Pancreas (tissue), 10 donors: ENCODE measurements at regions not wholly inside any gene's neighbourhood (a gene's known extent, or its start where the extent isn't known, plus 50 kb on each side); places are given as distances from the start of the nearest gene placed in this dataset.

ENCODE experiments used
- ATAC-seq, 4 donors: fragments of 200-7000 bp; cut with Tn5 transposase; one replicate each; pipeline versions ENCODE4 v1.8.0 to v1.9.1; 2020; ENCODE audit warnings: mild to moderate bottlenecking in 4 of 4, moderate library complexity in 4 of 4
- DNase-seq, 6 donors: peaks; one replicate each; pipeline ENCODE4 v3.0.0-alpha.2; 2020
- FAIRE-seq: peaks from 2 replicates; lab custom pipeline; 2012; peaks lifted over from hg19 to GRCh38; lab: Jason Lieb, UNC
- H3K27ac ChIP-seq, 4 donors: fragments of 200-600 bp; sonication (generic); 1 replicate in 3 of 4; 2 replicates in 1 of 4; pipeline versions ENCODE4 v1.5.0 to v1.8.0; 2020
- H3K27me3 ChIP-seq, 4 donors: fragments of 200-600 bp; one replicate each; pipeline ENCODE4 v1.8.0; 2021
- H3K36me3 ChIP-seq, 3 donors: fragments of 200-600 bp; sonication (generic) in 1 of 3; one replicate each; pipeline versions ENCODE4 v1.5.0 to v1.8.0; 2020 to 2021
- H3K4me1 ChIP-seq, 3 donors: fragments of 200-600 bp; one replicate each; pipeline ENCODE4 v1.8.0; 2021
- H3K4me3 ChIP-seq, 4 donors: fragments of 200-600 bp; sonication (generic) in 2 of 4; one replicate each; pipeline versions ENCODE4 v1.5.0 to v1.8.0; 2020 to 2021
- H3K9me3 ChIP-seq, 4 donors: fragments of 200-600 bp; one replicate each; pipeline ENCODE4 v1.8.0; 2021
- CTCF ChIP-seq, 4 donors: fragments of 200-600 bp; sonication (generic) in 3 of 4; IDR thresholded peaks; one replicate each; pipeline versions ENCODE4 v1.5.0 to v1.8.0; 2021; ENCODE audit warnings: antibody characterized with exemption in 4 of 4
- WGBS, 2 donors: extraction: QIAGEN DNeasy Blood & Tissue Kit; methylation state at CpG; one replicate each; pipeline ENCODE4 v1.1.7; 2013; 5-methylcytosine and 5-hydroxymethylcytosine counted together
- intact Hi-C, 3 donors: fragments of 100-400 bp; cut with DNase I; formaldehyde crosslinking; loops; one replicate each; pipeline versions ENCODE4 v1.11.1 to v1.14.2; 2022
- donor health status: healthy with polysubstance abuse.
- donor health status: DM: no; HTN: no; CAD: no; lungs with moderate emphysema.
- donor health status: DM: no; HTN: no; CAD: no.
- donor health status: control.
- donor health status: control.
- donor health status: Bipolar disorder and iron deficiency.
- donor health status: DM: yes; HTN: yes; CAD: no.
- donor health status: DM: no; HTN: no; CAD: no.
- donor health status: DM: no; HTN: no; CAD: no.
- donor health status: DM: yes; HTN: yes; CAD: no.

- DNase-seq: peak in 2 of 6 donors; percentile 14 to 55
- Histone ChIP-seq H3K27ac (no peak overlapping the region), H3K4me3 (no peak overlapping the region), H3K27me3 (no peaks in the 10 kb centered on the region), H3K4me1 (no peaks in the 10 kb centered on the region), H3K36me3 (no peaks in the 10 kb centered on the region), H3K9me3 (no peaks in the 10 kb centered on the region)
- ATAC-seq: no peak
- 86% methylated on average over 18 of the region's 18 CpGs for WGBS, 2 donors
- no peak for TF ChIP-seq CTCF (IDR thresholded peaks at IDR 0.05)
- no peak for FAIRE-seq
- intact Hi-C loops: no loop called here
Observed at GRCh38 chr21:43297391-43297981, 128.7 kb downstream of the CRYAA start.

GRCh38 chr21:43295066-43295958 is 126.5 kb downstream of the CRYAA start:
- FAIRE-seq (no peak), ATAC-seq (no peak), DNase-seq (peak in 1 of 6 donors; percentile 12)
- no peak overlapping the region for H3K4me3 ChIP-seq
- intact Hi-C loops: no loop called here
- H3K9me3 ChIP-seq: no peaks in the 10 kb centered on the region
- H3K27me3 ChIP-seq: no peaks in the 10 kb centered on the region
- H3K27ac ChIP-seq: no peak overlapping the region
- H3K4me1 ChIP-seq: no peaks in the 10 kb centered on the region
- WGBS, 2 donors: 80 to 91% methylated on average over 14 of the region's 14 CpGs
- TF ChIP-seq CTCF (IDR thresholded peaks at IDR 0.05): no peak
- no peaks in the 10 kb centered on the region for H3K36me3 ChIP-seq

- H3K4me3 ChIP-seq: no peak overlapping the region
- ATAC-seq (no peak), FAIRE-seq (no peak), DNase-seq (peak in 1 of 6 donors; percentile 8)
- H3K4me1 ChIP-seq: no peaks in the 10 kb centered on the region
- intact Hi-C loops: no loop called here
- no peaks in the 10 kb centered on the region for H3K36me3 ChIP-seq
- no peaks in the 10 kb centered on the region for H3K27me3 ChIP-seq
- no peaks in the 10 kb centered on the region for H3K9me3 ChIP-seq
- TF ChIP-seq CTCF (IDR thresholded peaks at IDR 0.05): no peak
- 71 to 81% methylated on average over 14 of the region's 14 CpGs for WGBS, 2 donors
- no peak overlapping the region for H3K27ac ChIP-seq
Observed at GRCh38 chr21:43294194-43294902, 125.5 kb downstream of the CRYAA start.

- FAIRE-seq (no peak), ATAC-seq (no peak), DNase-seq (no peak)
- TF ChIP-seq CTCF (IDR thresholded peaks at IDR 0.05): no peak
- H3K27me3 ChIP-seq: no peaks in the 10 kb centered on the region
- H3K36me3 ChIP-seq: no peaks in the 10 kb centered on the region
- peaks cover 0 to 3% (median 3%) of the 10 kb centered on the region in 3 donors for H3K4me1 ChIP-seq
- intact Hi-C loops: no loop called here
- no peaks in the 10 kb centered on the region for H3K9me3 ChIP-seq
- no peak overlapping the region for H3K4me3 ChIP-seq
- H3K27ac ChIP-seq: no peak overlapping the region
- WGBS, 2 donors: 72 to 83% methylated on average over 2 of the region's 2 CpGs
Observed at GRCh38 chr21:43292866-43293142, 124.0 kb downstream of the CRYAA start.
